ENCODE measurements at regions not wholly inside any gene's neighbourhood (a gene's known extent, or its start where the extent isn't known, plus 50 kb on each side); places are given as distances from the start of the nearest gene placed in this dataset.

DNA sequence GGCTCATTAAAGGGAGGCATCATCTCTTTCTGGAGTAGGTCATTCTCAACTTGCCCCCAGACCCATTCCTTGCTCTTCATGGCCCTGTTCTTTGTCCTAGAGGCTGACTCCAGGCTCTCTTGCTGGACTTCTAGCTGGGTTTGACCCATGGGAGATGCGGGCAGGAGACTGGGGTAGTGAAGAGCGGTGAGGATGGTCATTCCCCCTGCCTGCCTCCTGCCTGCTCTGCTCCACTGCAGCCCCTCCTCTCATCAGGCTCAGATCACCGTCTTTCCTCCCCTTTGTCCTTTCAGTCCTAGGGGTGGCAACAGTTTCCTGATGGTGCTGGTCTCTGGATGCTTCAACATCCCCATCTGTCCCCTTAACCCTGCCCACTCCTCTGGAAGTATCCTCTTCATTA, 170.9 kb downstream of the ABHD5 start:
- no peak overlapping the region for H3K27ac ChIP-seq
- TF ChIP-seq, protein P1, sequence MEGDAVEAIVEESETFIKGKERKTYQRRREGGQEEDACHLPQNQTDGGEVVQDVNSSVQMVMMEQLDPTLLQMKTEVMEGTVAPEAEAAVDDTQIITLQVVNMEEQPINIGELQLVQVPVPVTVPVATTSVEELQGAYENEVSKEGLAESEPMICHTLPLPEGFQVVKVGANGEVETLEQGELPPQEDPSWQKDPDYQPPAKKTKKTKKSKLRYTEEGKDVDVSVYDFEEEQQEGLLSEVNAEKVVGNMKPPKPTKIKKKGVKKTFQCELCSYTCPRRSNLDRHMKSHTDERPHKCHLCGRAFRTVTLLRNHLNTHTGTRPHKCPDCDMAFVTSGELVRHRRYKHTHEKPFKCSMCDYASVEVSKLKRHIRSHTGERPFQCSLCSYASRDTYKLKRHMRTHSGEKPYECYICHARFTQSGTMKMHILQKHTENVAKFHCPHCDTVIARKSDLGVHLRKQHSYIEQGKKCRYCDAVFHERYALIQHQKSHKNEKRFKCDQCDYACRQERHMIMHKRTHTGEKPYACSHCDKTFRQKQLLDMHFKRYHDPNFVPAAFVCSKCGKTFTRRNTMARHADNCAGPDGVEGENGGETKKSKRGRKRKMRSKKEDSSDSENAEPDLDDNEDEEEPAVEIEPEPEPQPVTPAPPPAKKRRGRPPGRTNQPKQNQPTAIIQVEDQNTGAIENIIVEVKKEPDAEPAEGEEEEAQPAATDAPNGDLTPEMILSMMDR (conservative IDR thresholded peaks at IDR 0.05): no peak

DNA sequence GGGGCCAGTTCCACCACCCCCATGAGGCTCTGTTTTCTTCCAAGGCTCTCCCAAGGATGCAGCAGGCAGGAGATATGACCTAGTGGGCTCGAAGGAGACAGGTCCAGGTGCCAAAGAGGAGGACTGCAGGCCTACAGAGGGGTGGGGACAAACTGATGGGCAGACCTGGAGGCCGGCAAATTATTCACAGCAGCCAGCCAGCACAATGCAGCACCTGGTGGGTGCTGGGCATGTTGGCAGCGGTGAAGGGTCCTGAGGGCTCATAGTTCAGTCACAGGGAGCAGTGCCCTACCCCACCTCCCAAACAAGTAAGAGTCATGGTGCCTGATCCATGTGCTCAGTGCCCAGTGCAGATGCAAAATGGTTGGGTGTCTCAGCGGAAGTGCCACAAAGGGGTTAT, 171.7 kb downstream of the ABHD5 start:
- no peak overlapping the region for H3K27ac ChIP-seq
- TF ChIP-seq, protein P1 (conservative IDR thresholded peaks at IDR 0.05): no peak

DNA sequence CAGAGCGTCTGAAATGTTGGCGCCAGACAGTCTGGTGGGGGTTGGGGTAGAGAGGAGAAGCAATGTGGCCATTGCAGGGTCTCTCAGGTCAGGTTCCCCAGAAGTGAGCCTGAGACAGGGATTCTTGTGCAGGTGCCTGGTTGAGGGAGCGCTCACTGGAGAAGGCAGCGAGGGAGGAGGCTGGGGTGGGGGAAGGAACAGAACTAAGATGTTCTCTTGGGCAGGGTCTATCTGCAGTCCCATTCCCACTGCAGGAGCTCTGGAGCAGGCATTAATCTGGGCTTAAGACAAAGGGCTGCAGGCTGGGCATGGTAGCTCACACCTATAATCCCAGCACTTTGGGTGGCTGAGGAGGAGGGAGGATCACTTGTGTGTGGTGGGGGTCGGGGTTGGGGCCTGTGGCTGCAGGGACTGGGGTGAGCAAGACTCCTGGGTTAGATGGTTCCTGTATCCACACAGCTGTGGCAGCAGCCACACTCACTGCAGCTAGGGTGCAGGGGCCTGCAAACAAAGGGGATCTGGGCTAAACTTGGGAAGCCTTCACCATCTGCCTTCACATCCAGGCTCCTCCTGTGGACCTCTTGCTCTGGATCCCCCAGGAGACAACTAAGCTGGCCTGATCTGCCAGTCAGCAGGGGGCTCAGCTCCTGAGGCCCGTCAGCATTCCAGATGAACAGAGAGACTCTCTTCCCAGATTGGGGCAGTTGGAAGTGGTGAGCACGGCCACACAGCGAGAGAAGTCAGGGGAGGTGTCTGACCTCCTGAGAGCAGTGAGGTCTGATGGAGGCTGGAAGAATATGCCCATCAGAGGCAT, 172.5 kb downstream of the ABHD5 start:
- no peak overlapping the region for H3K27ac ChIP-seq
- TF ChIP-seq, protein P1 (conservative IDR thresholded peaks at IDR 0.05): no peak

DNA sequence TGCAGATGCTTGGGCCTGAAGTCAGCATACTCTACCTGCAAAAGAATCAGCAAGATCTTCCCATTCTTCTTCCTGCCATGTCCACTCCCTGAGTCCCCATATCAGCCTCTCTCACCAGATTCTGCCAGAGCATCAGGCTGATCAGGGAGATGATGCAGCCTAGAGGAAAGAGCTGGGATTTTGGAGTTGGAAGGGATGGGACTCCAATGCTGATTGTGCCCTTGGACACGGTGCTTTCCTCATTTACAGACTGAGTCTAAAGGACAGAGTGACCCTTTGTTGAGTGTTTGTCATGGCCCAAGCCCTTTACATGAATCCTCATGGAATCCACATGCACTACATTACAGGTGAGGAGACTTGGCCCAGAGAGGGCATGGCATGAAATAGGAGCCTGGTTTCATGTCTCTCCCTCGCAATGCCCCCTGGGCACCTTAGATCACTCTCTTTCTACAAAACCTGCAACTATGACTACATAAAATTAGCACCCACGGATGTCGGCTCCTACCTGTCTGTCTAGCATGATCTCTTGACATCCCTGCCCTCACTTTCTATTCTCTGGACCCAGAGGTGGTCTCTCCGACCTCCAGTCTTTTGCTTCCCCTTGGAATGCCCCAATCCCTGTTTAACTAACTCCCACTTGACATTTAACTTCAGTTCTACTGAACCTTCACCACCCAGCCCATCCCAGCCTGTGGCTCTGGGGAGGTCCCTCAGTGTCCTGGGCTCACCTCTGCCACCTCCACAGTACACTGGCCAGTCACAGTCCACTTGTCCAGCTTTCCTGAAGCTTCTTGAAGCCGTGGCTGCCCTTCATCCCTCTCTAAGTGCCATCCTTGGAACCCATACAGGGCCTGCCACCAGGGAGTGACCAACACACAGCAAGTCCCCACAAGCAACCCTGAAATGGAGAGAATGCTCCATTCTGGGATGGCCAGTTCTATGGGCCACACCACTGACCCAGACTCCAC, 173.5 kb downstream of the ABHD5 start:
- H3K27ac ChIP-seq: no peak overlapping the region
- TF ChIP-seq, protein P1 (conservative IDR thresholded peaks at IDR 0.05): no peak

DNA sequence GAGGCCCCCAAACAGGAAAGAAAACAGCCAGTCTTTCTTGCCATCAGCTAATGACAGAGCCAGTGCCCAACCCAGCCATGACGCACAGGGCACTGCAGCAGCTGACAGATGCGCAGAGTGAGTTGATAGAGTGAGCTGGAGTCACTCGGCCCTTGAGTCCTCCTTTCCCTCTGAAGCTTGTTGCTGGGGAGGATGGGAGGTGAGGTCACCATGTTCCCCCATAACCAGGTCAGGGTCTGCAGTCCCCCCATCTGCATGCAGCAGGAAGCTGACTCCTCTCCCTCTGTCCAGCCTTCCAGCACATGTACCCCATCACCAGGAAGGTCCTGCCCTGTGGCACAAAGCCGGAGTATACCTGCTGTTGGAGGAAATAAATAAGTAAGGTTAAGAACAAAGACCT, 174.6 kb downstream of the ABHD5 start:
- H3K27ac ChIP-seq: no peak overlapping the region
- TF ChIP-seq, protein P1 (conservative IDR thresholded peaks at IDR 0.05): no peak

DNA sequence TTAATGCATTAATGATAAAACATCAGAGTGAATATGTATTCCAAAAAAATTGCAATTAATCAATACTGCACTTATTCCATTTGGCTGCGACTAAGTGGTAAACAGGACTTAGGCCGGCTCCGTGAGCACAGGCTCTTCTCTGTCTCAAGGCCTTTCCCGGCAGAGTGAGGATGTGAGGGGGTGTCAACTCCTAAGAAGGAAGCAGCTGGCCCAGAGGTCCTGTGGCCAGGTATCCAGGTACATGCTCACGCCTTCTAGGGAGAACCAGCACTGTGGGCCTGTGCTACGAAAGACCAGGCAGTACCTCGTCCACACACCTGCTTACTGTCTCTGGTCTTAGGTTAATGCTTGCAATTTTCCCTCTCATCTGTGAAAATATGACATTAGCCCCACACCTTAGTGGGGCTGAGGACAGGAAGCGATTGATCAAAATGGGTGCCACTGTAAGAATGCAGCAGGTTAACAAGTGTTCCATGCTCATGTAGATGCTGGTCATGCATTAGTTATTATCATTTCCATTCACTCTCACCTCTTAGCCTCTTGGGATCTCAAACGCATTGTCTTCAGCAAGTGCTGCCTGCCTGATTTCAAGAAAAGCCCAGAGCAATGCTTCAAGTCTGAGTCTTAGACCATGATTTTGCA, 175.3 kb downstream of the ABHD5 start:
- no peak overlapping the region for H3K27ac ChIP-seq
- TF ChIP-seq, protein P1 (conservative IDR thresholded peaks at IDR 0.05): no peak
